K562 (cell line): ENCODE measurements at regions not wholly inside any gene's neighbourhood (a gene's known extent, or its start where the extent isn't known, plus 50 kb on each side); places are given as distances from the start of the nearest gene placed in this dataset.

ENCODE experiments used
- ATAC-seq: fragments of 200-7000 bp; cut with Tn5 transposase; 3 replicates; pipeline ENCODE4 v1.9.1; 2020; ENCODE audit warnings: moderate library complexity
- BruUV-seq: library from RNA; stranded (reverse); fragments of 400-500 nt; replicated peaks from 2 replicates; lab custom pipeline; 2021; lab: Mats Ljungman, UMichigan
- CTCF ChIA-PET: fragments of 300-600 bp; formaldehyde crosslinking; extraction: SDS; loops from one replicate; lab custom pipeline; 2021; ENCODE audit warnings: low intra/inter-chr PET ratio; lab: Yijun Ruan, JAX
- POLR2A ChIA-PET: fragments of 300-600, 350-650 bp; sonication (Branson Sonifier 250); formaldehyde crosslinking; extraction: SDS; loops from one replicate; lab custom pipeline; 2021; ENCODE audit warnings: antibody characterized with exemption, inconsistent platforms; lab: Yijun Ruan, JAX
- DNase-seq, 4 experiments: peaks; one replicate each; pipeline versions ENCODE4 v3.0.0 to v3.0.0-alpha.2; 2011 to 2018; ENCODE audit warnings: low spot score in 3 of 4, mixed read lengths in 3 of 4; ENCODE audit errors: extremely low read depth in 1 of 4
- FAIRE-seq: peaks from 2 replicates; lab custom pipeline; 2011; peaks lifted over from hg19 to GRCh38; lab: Jason Lieb, UNC
- H2AFZ ChIP-seq: 2 replicates; pipeline ENCODE4 v1.6.0; 2011; ENCODE audit warnings: low read depth, low read length, control low read depth, inconsistent platforms
- H3K27ac ChIP-seq: fragments of 200-600 bp; 3 replicates; pipeline ENCODE4 v1.8.0; 2011; ENCODE audit warnings: low read depth, mild to moderate bottlenecking, control low read depth, inconsistent platforms, low read length, moderate library complexity, mixed read lengths; ENCODE audit errors: extremely low read depth
- H3K27me3 ChIP-seq, 2 experiments: fragments of 300-600 bp in 1 of 2; 2 replicates in 1 of 2; 3 replicates in 1 of 2; pipeline versions ENCODE4 v1.6.0 to v1.8.0; 2011; ENCODE audit warnings: inconsistent platforms in 2 of 2, low read length in 2 of 2, mild to moderate bottlenecking in 1 of 2, mixed read lengths in 1 of 2, moderate library complexity in 1 of 2; ENCODE audit not compliant: control insufficient read depth in 2 of 2, insufficient read depth in 2 of 2
- H3K36me3 ChIP-seq: fragments of 300-600 bp; 3 replicates; pipeline ENCODE4 v1.8.0; 2011; ENCODE audit warnings: mild to moderate bottlenecking, low read length, inconsistent platforms; ENCODE audit not compliant: control insufficient read depth, insufficient read depth
- H3K4me1 ChIP-seq, 2 experiments: fragments of 200-600 bp in 1 of 2; replicated peaks in 1 of 2; 2 replicates in 1 of 2; 3 replicates in 1 of 2; pipeline versions ENCODE4 v1.5.1 to v1.8.0; 2011; ENCODE audit warnings: inconsistent platforms in 2 of 2, low read length in 2 of 2, mild to moderate bottlenecking in 1 of 2, mixed read lengths in 1 of 2, moderate library complexity in 1 of 2; ENCODE audit not compliant: control insufficient read depth in 2 of 2, insufficient read depth in 2 of 2
- H3K4me2 ChIP-seq: 2 replicates; pipeline ENCODE4 v1.6.1; 2011; ENCODE audit warnings: low read length, control low read depth, inconsistent platforms, mixed read lengths; ENCODE audit not compliant: insufficient read depth
- H3K4me3 ChIP-seq: fragments of 200-600 bp; sonication (generic), shearing (Covaris generic); 2 replicates; pipeline ENCODE4 v1.5.1; 2016; ENCODE audit warnings: control low read depth, inconsistent platforms
- H3K79me2 ChIP-seq: fragments of 200-600 bp; 3 replicates; pipeline ENCODE4 v1.8.0; 2011; ENCODE audit warnings: low read length, inconsistent platforms; ENCODE audit not compliant: control insufficient read depth, insufficient read depth
- H3K9ac ChIP-seq, 2 experiments: 2 replicates each; pipeline versions ENCODE4 v1.6.0 to v1.6.1; 2011; ENCODE audit warnings: low read depth in 2 of 2, low read length in 2 of 2, control low read depth in 1 of 2, inconsistent platforms in 1 of 2, mild to moderate bottlenecking in 1 of 2, mixed read lengths in 1 of 2; ENCODE audit not compliant: insufficient read depth in 1 of 2
- H3K9me1 ChIP-seq: one replicate; pipeline ENCODE4 v1.6.0; 2011; ENCODE audit warnings: inconsistent platforms, mild to moderate bottlenecking, low read length, moderate library complexity; ENCODE audit not compliant: control insufficient read depth, insufficient read depth
- H3K9me3 ChIP-seq: replicated peaks from 2 replicates; pipeline ENCODE4 v1.5.1; 2011; ENCODE audit warnings: low read depth, low read length, inconsistent platforms; ENCODE audit not compliant: control insufficient read depth, insufficient read depth
- H4K20me1 ChIP-seq: replicated peaks from 2 replicates; pipeline ENCODE4 v1.6.1; 2011; ENCODE audit warnings: low read length, inconsistent platforms, mixed read lengths; ENCODE audit not compliant: control insufficient read depth, insufficient read depth
- COPS2 ChIP-seq: fragments of 450-650 bp; conservative IDR thresholded peaks from 2 replicates; pipeline ENCODE4 v1.6.1; 2016; ENCODE audit warnings: mild to moderate bottlenecking, moderate library complexity
- RAD21 ChIP-seq, 2 experiments: fragments of 250-450 bp in 1 of 2; fragments of 450-650 bp in 1 of 2; sonication (Bioruptor Pico) in 1 of 2; formaldehyde crosslinking in 1 of 2; IDR thresholded peaks in 1 of 2; conservative IDR thresholded peaks in 1 of 2; 2 replicates each; pipeline versions ENCODE4 v1.4.0 to v1.8.0; 2020 to 2022; ENCODE audit warnings: mild to moderate bottlenecking in 2 of 2, moderate library complexity in 1 of 2
- SMC3 ChIP-seq: conservative IDR thresholded peaks from 2 replicates; pipeline ENCODE4 v1.6.1; 2011; ENCODE audit warnings: low read depth, low read length, improper control_type of control experiment; ENCODE audit not compliant: insufficient read depth
- WGBS: fragments of 100-300 bp; shearing (Covaris generic); methylation state at CpG from one replicate; pipeline ENCODE4 v1.1.6; 2016; ENCODE audit warnings: low coverage, mixed read lengths; ENCODE audit not compliant: insufficient coverage; ENCODE audit errors: missing lambda C conversion rate; 5-methylcytosine and 5-hydroxymethylcytosine counted together
- in situ Hi-C: fragments of 300-500 bp; cut with MboI; formaldehyde crosslinking; loops from 4 replicates; pipeline ENCODE4 v1.15.0; 2018; ENCODE audit warnings: inconsistent platforms, mixed read lengths
- intact Hi-C: fragments of 100-400 bp; cut with micrococcal nuclease; formaldehyde crosslinking; loops from 2 replicates; pipeline ENCODE4 v1.14.2; 2022
- TF ChIP-seq, protein P1 (sequence below), 2 experiments: fragments of 450-650 bp; formaldehyde crosslinking in 1 of 2; IDR thresholded peaks; 2 replicates each; pipeline versions ENCODE4 v1.4.0 to v1.6.1; 2014 to 2020; ENCODE audit warnings: mild to moderate bottlenecking in 2 of 2, borderline replicate concordance in 1 of 2, low read depth in 1 of 2
- TF ChIP-seq, protein P2 (sequence below): fragments of 250-450 bp; sonication (Bioruptor Pico); IDR thresholded peaks from 2 replicates; pipeline ENCODE4 v1.9.0; 2021; ENCODE audit warnings: mild to moderate bottlenecking, inconsistent platforms
- TF ChIP-seq, protein P3 (sequence below), 3 experiments: IDR thresholded peaks in 2 of 3; conservative IDR thresholded peaks in 1 of 3; 2 replicates each; pipeline ENCODE4 v1.5.1; 2011 to 2012; ENCODE audit warnings: low read length in 3 of 3, mild to moderate bottlenecking in 3 of 3, control low read depth in 2 of 3, improper control_type of control experiment in 1 of 3, inconsistent platforms in 1 of 3, low read depth in 1 of 3, mixed read lengths in 1 of 3, moderate library complexity in 1 of 3; ENCODE audit not compliant: insufficient read depth in 2 of 3

DNA sequence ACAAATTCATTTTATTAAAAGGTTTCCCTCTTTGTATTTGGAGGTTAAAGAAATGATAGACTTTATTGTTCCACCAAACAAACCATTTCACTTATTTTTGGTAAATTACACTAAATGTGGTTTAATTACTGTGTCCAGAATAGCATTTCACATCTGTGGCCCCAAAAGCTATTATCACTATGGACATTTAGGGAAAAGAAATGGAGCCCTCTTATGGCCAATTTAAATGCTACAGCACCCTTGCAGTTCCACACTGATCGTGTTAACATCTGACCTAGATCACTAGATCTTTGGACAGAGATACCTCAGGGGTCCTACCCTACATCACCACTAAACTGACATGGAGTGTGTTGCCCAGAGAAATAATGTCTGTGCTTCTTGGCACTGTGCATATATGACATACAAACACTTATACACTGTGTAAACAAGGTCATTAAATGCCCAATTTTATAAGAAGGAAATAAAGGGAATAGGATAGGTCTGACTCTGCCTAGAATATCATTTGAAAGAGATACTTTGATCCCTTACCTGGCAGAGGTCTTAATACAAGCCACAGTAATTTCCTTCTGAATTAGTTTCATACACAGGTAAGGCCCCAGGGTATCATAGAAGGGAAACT lies 163.9 kb downstream of the KDR start:
- in situ Hi-C loops (loop anchor here (10.0 kb wide), 1 partner anchor 647 kb away; no protein-coding TSS in a partner anchor), intact Hi-C loops (loop anchor here (2.0 to 5.0 kb wide), 2 partner anchors 279 to 639 kb away; no protein-coding TSS in a partner anchor)
- BruUV-seq: no TSS peak
- TF ChIP-seq SMC3: peak; percentile 47; the same call in 1 of the 2 replicates
- TF ChIP-seq RAD21 (CRISPR knock-in tag; conservative IDR thresholded peaks at IDR 0.05 in 1 of 2, IDR thresholded peaks at IDR 0.05 in 1 of 2): peak; percentile 68 to 69
- TF ChIP-seq, protein P1, sequence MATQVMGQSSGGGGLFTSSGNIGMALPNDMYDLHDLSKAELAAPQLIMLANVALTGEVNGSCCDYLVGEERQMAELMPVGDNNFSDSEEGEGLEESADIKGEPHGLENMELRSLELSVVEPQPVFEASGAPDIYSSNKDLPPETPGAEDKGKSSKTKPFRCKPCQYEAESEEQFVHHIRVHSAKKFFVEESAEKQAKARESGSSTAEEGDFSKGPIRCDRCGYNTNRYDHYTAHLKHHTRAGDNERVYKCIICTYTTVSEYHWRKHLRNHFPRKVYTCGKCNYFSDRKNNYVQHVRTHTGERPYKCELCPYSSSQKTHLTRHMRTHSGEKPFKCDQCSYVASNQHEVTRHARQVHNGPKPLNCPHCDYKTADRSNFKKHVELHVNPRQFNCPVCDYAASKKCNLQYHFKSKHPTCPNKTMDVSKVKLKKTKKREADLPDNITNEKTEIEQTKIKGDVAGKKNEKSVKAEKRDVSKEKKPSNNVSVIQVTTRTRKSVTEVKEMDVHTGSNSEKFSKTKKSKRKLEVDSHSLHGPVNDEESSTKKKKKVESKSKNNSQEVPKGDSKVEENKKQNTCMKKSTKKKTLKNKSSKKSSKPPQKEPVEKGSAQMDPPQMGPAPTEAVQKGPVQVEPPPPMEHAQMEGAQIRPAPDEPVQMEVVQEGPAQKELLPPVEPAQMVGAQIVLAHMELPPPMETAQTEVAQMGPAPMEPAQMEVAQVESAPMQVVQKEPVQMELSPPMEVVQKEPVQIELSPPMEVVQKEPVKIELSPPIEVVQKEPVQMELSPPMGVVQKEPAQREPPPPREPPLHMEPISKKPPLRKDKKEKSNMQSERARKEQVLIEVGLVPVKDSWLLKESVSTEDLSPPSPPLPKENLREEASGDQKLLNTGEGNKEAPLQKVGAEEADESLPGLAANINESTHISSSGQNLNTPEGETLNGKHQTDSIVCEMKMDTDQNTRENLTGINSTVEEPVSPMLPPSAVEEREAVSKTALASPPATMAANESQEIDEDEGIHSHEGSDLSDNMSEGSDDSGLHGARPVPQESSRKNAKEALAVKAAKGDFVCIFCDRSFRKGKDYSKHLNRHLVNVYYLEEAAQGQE (IDR thresholded peaks at IDR 0.05; ENCODE audit: borderline replicate concordance): peak; percentile 71; the same call in 1 of the 2 replicates
- TF ChIP-seq, protein P1 (CRISPR knock-in tag; IDR thresholded peaks at IDR 0.05; ENCODE audit: low read depth): no peak
- TF ChIP-seq, protein P2, sequence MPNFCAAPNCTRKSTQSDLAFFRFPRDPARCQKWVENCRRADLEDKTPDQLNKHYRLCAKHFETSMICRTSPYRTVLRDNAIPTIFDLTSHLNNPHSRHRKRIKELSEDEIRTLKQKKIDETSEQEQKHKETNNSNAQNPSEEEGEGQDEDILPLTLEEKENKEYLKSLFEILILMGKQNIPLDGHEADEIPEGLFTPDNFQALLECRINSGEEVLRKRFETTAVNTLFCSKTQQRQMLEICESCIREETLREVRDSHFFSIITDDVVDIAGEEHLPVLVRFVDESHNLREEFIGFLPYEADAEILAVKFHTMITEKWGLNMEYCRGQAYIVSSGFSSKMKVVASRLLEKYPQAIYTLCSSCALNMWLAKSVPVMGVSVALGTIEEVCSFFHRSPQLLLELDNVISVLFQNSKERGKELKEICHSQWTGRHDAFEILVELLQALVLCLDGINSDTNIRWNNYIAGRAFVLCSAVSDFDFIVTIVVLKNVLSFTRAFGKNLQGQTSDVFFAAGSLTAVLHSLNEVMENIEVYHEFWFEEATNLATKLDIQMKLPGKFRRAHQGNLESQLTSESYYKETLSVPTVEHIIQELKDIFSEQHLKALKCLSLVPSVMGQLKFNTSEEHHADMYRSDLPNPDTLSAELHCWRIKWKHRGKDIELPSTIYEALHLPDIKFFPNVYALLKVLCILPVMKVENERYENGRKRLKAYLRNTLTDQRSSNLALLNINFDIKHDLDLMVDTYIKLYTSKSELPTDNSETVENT: no peak
- no peak for TF ChIP-seq COPS2
- TF ChIP-seq, protein P3, sequence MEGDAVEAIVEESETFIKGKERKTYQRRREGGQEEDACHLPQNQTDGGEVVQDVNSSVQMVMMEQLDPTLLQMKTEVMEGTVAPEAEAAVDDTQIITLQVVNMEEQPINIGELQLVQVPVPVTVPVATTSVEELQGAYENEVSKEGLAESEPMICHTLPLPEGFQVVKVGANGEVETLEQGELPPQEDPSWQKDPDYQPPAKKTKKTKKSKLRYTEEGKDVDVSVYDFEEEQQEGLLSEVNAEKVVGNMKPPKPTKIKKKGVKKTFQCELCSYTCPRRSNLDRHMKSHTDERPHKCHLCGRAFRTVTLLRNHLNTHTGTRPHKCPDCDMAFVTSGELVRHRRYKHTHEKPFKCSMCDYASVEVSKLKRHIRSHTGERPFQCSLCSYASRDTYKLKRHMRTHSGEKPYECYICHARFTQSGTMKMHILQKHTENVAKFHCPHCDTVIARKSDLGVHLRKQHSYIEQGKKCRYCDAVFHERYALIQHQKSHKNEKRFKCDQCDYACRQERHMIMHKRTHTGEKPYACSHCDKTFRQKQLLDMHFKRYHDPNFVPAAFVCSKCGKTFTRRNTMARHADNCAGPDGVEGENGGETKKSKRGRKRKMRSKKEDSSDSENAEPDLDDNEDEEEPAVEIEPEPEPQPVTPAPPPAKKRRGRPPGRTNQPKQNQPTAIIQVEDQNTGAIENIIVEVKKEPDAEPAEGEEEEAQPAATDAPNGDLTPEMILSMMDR (IDR thresholded peaks at IDR 0.05 in 2 of 3, conservative IDR thresholded peaks at IDR 0.05 in 1 of 3; ENCODE audit: insufficient read depth in 2 of 3, low read depth in 1 of 3, low read length in 3 of 3): peak; percentile 39 to 66 (median 62); a peak in 5 of 6 replicates
- no peaks in the 10 kb centered on the region for H3K36me3 ChIP-seq
- no peak overlapping the region for H3K9ac ChIP-seq
- H3K9me1 ChIP-seq: peaks cover 5% of the 10 kb centered on the region
- DNase-seq (peak; percentile 23 to 39 (median 30)), ATAC-seq (peak; percentile 78), FAIRE-seq (peak; percentile 79)
- H3K79me2 ChIP-seq: no peaks in the 10 kb centered on the region
- ChIA-PET POLR2A (no interaction called here), CTCF (interaction anchor here (1.7 to 2.1 kb wide), 2 partner anchors 639 to 642 kb away, joined by 11 to 22 read pairs; no protein-coding TSS in a partner anchor)
- H4K20me1 ChIP-seq: no peaks in the 10 kb centered on the region
- no peak overlapping the region for H3K27ac ChIP-seq
- no peaks in the 10 kb centered on the region for H3K9me3 ChIP-seq
- no peaks in the 10 kb centered on the region for H3K27me3 ChIP-seq
- H3K4me2 ChIP-seq: no peak overlapping the region
- no peaks in the 10 kb centered on the region for H3K4me1 ChIP-seq
- no peak overlapping the region for H3K4me3 ChIP-seq
- no peak overlapping the region for H2AFZ ChIP-seq
- WGBS: 0% methylated on average over 1 of the region's 1 CpG
